KMS-11 (cell line): ENCODE measurements at regions not wholly inside any gene's neighbourhood (a gene's known extent, or its start where the extent isn't known, plus 50 kb on each side); places are given as distances from the start of the nearest gene placed in this dataset.
"Not testable (repeated sequence)": the region's sequence is repeated elsewhere in the genome, so short reads cannot be mapped to it uniquely, and the experiment has no call there.

Source experiments
- H2AFZ ChIP-seq: fragments of 200-600 bp; sonication (generic); 2 replicates; pipeline ENCODE4 v1.6.1; 2016; ENCODE audit warnings: antibody characterized with exemption, mixed run types, low read depth
- H3K27ac ChIP-seq: fragments of 200-600 bp; sonication (generic); 2 replicates; pipeline ENCODE4 v1.6.1; 2016; ENCODE audit warnings: mild to moderate bottlenecking, mixed run types
- H3K27me3 ChIP-seq: fragments of 200-600 bp; sonication (generic); 2 replicates; pipeline ENCODE4 v1.6.1; 2017; ENCODE audit warnings: mild to moderate bottlenecking, low read depth, mixed run types, moderate library complexity; ENCODE audit not compliant: insufficient read depth
- H3K36me3 ChIP-seq: fragments of 200-600 bp; sonication (generic); 2 replicates; pipeline ENCODE4 v1.6.1; 2017; ENCODE audit warnings: mild to moderate bottlenecking, mixed run types; ENCODE audit not compliant: insufficient read depth
- H3K4me1 ChIP-seq: fragments of 200-600 bp; sonication (generic); 2 replicates; pipeline ENCODE4 v1.6.1; 2016; ENCODE audit warnings: mild to moderate bottlenecking, low read depth, mixed run types; ENCODE audit not compliant: poor library complexity, severe bottlenecking
- H3K4me2 ChIP-seq: fragments of 200-600 bp; sonication (generic); 2 replicates; pipeline ENCODE4 v1.7.0; 2016; ENCODE audit warnings: mild to moderate bottlenecking, mixed run types
- H3K4me3 ChIP-seq: fragments of 200-600 bp; sonication (generic); IDR thresholded peaks from 2 replicates; pipeline ENCODE4 v1.6.1; 2017; ENCODE audit warnings: low read depth, low read length, mixed read lengths; ENCODE audit not compliant: insufficient read depth
- H3K79me2 ChIP-seq: fragments of 200-600 bp; sonication (generic); 2 replicates; pipeline ENCODE4 v1.6.1; 2016; ENCODE audit warnings: low read depth, mixed run types; ENCODE audit not compliant: insufficient read depth
- H3K9ac ChIP-seq: fragments of 200-600 bp; sonication (generic); 2 replicates; pipeline ENCODE4 v1.6.1; 2016; ENCODE audit warnings: mild to moderate bottlenecking, mixed run types
- H4K20me1 ChIP-seq: fragments of 200-600 bp; sonication (generic); 2 replicates; pipeline ENCODE4 v1.6.1; 2016; ENCODE audit warnings: mild to moderate bottlenecking, mixed run types; ENCODE audit not compliant: insufficient read depth
- TF ChIP-seq, protein P1 (sequence below): fragments of 200-600 bp; sonication (generic); conservative IDR thresholded peaks from 2 replicates; pipeline ENCODE4 v1.6.1; 2017; ENCODE audit warnings: low read depth, mild to moderate bottlenecking, antibody characterized with exemption, low read length, moderate library complexity, mixed read lengths

DNA sequence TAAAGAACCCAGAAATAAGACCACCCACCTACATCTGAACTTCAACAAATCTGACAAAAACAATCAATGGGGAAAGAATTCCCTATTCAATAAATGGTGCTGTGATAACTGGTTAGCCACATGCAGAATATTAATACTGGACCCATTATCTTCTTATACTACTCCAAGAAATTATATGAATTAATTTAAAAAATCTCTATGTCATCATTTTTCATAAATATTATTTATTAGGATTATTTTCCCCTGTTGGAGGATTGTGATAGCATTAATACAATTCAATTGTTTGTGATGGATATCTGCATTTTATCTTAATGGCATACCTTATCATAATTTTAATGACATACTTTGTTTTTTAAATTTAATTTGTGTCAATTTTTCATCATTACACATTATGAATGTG lies 682.2 kb upstream of the CTNND2 start:
- H4K20me1 ChIP-seq, result no peaks in the 10 kb centered on the region
- H3K4me1 ChIP-seq, result no peaks in the 10 kb centered on the region
- TF ChIP-seq, protein P1, sequence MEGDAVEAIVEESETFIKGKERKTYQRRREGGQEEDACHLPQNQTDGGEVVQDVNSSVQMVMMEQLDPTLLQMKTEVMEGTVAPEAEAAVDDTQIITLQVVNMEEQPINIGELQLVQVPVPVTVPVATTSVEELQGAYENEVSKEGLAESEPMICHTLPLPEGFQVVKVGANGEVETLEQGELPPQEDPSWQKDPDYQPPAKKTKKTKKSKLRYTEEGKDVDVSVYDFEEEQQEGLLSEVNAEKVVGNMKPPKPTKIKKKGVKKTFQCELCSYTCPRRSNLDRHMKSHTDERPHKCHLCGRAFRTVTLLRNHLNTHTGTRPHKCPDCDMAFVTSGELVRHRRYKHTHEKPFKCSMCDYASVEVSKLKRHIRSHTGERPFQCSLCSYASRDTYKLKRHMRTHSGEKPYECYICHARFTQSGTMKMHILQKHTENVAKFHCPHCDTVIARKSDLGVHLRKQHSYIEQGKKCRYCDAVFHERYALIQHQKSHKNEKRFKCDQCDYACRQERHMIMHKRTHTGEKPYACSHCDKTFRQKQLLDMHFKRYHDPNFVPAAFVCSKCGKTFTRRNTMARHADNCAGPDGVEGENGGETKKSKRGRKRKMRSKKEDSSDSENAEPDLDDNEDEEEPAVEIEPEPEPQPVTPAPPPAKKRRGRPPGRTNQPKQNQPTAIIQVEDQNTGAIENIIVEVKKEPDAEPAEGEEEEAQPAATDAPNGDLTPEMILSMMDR, result no peak
- no peaks in the 10 kb centered on the region for H3K27me3 ChIP-seq
- no peak overlapping the region for H2AFZ ChIP-seq
- H3K79me2 ChIP-seq, result no peaks in the 10 kb centered on the region
- H3K27ac ChIP-seq, result no peak overlapping the region
- no peak overlapping the region for H3K4me3 ChIP-seq
- H3K36me3 ChIP-seq, result no peaks in the 10 kb centered on the region
- no peak overlapping the region for H3K4me2 ChIP-seq
- no peak overlapping the region for H3K9ac ChIP-seq

DNA sequence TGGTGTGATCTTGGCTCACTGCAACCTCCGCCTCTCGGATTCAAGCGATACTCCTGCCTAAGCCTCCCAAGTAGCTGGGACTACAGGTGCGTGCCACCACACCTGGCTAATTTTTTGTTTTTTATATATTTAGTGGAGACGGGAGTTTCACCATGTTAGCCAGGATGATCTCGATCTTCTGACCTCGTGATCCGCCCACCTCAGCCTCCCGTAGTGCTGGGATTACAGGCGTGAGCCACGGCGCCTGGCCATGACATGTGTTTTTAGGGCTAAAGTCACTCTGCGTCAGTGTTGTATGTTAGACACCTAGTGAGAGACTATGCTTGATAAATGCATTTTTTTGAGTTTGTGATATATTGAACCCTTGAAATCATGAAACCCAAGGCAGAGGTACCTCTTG lies 674.6 kb upstream of the CTNND2 start:
- H4K20me1 ChIP-seq, H3K27ac ChIP-seq, H3K36me3 ChIP-seq, H2AFZ ChIP-seq, H3K79me2 ChIP-seq, H3K4me2 ChIP-seq, H3K9ac ChIP-seq, H3K4me1 ChIP-seq, H3K27me3 ChIP-seq, H3K4me3 ChIP-seq: not testable (repeated sequence)

DNA sequence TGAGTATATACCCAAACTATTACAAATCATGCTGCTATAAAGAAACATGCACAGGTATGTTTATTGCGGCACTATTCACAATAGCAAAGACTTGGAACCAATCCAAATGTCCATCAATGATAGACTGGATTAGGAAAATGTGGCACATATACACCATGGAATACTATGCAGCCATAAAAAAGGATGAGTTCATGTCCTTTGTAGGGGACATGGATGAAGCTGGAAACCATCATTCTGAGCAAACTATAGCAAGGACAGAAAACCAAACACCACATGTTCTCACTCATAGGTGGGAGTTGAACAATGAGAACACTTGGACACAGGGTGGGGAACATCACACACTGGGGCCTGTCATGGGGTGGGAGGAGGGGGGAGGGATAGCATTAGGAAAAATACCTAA lies 672.7 kb upstream of the CTNND2 start:
- not testable (repeated sequence) for H3K9ac ChIP-seq, H3K36me3 ChIP-seq, H2AFZ ChIP-seq, H3K4me1 ChIP-seq, H3K79me2 ChIP-seq, H3K4me3 ChIP-seq, H3K27me3 ChIP-seq, H3K27ac ChIP-seq, H3K4me2 ChIP-seq, H4K20me1 ChIP-seq

DNA sequence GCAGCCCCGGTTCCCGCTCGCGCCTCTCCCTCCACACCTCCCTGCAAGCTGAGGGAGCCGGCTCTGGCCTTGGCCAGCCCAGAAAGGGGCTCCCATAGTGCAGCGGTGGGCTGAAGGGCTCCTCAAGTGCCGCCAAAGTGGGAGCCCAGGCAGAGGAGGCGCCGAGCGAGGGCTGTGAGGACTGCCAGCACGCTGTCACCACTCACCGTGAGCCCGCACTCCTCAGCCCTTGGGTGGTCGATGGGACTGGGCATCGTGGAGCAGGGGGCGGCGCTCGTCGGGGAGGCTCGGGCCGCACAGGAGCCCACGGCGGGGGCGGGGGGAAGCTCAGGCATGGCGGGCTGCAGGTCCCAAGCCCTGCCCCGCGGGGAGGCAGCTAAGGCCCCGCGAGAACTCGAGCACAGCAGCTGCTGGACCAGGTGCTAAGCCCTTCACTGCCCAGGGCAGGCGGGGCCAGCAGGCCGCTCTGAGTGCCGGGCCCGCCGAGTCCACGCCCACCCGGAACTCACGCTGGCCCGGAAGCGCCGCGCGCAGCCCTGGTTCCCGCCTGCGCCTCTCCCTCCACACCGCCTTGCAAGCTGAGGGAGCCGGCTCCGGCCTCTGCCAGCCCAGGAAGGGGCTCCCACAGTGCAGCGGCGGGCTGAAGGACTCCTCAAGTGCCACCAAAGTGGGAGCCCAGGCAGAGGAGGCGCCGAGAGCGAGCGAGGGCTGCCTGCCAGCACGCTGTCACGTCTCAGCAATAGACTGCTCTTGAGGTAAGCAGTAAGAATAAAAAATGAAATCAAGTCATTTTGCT lies 670.2 kb upstream of the CTNND2 start:
- H3K4me2 ChIP-seq, H3K4me1 ChIP-seq, H4K20me1 ChIP-seq, H3K27me3 ChIP-seq, H3K27ac ChIP-seq, H3K4me3 ChIP-seq, H3K36me3 ChIP-seq, H2AFZ ChIP-seq, H3K79me2 ChIP-seq, H3K9ac ChIP-seq: not testable (repeated sequence)

DNA sequence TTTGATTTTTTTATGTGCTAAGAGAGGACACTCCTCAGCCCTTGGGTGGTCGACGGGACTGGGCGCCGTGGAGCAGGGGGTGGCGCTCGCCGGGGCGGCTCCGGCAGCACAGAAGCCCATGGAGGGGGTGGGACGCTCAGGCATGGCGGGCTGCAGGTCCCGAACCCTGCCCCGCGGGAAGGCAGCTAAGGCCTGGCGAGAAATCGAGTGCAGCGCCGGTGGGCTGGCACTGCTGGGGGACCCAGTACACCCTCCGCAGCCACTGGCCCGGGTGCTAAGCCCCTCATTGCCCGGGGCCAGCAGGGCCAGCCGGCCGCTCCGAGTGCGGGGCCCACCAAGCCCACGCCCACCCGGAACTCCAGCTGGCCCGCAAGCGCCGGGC lies 669.7 kb upstream of the CTNND2 start:
- H3K27me3 ChIP-seq, H3K36me3 ChIP-seq, H3K4me1 ChIP-seq, H3K9ac ChIP-seq, H3K27ac ChIP-seq, H3K4me2 ChIP-seq, H2AFZ ChIP-seq, H4K20me1 ChIP-seq, H3K79me2 ChIP-seq, H3K4me3 ChIP-seq: not testable (repeated sequence)

DNA sequence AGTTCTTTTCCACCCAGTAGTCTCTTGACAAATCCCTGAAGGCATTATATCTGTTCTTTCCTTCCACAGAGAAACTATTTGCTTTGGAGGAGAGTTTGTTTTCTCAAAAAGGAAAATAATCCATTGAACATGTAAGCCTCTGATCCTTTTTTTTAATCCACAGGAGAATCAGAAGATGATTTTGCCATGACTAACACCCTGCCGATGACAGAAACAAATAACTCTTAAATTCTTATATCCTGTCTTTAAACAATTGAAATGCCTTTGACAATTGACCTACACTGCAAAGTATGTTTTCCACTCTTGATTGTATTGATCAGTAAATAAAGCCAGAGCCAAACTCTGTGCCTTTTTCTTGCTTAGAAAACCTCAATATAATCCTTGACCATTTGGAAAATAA lies 666.4 kb upstream of the CTNND2 start:
- Histone ChIP-seq H3K79me2 (no peaks in the 10 kb centered on the region), H3K9ac (no peak overlapping the region), H4K20me1 (no peaks in the 10 kb centered on the region), H3K27me3 (no peaks in the 10 kb centered on the region), H3K4me3 (no peak overlapping the region), H3K4me2 (no peak overlapping the region), H3K4me1 (no peaks in the 10 kb centered on the region), H3K36me3 (no peaks in the 10 kb centered on the region), H3K27ac (no peak overlapping the region), H2AFZ (no peak overlapping the region)
- TF ChIP-seq, protein P1, result no peak
